ENCODE measurements at regions not wholly inside any gene's neighbourhood (a gene's known extent, or its start where the extent isn't known, plus 50 kb on each side); places are given as distances from the start of the nearest gene placed in this dataset.

DNA sequence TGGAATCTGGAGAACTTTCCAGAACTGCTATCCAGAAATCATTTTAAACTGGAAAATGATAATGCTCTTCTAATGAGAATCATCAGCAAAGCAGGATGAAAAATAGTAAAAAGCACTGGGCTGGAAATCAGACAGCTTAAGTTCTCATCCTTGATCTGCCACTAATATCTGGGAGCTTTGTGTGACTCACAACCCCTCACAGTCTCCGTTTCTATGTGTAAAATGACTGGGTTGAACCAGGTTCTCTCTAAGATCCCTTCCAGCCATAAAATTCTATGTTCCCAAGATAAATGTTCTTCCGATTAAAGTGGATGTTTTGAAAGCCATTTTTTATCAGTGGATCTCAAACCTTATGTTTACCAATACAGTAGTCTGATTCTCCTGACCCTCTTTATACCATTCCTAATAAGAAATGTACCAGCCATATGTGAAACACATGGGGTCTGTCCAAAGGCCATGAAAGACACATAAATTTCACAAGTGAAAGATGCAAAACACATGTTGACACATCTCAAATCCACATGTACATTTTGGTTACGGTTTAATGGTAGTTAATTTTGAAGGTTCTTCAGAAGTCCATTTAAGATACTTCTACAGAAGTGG is 188.8 kb downstream of the EN1 start:
- DNase-seq, result no peak

DNA sequence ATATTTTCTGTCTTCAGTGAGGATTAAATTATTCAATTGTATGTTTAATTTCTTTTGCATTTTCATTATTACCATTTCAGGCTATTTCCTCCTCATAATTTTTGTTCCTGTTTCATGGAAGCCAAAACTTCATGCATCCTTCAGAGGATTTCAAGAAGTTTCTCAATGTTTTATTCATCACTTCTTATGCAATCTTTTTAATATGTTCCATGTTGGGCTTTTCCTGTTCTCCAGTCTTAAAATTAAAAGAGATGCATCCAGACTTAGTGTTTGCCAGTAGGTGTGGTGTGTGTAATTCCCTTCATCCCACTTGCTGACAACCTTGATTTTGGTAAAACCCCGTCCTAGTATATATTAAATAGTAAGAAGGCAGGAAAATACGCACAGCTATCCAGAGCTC is 190.0 kb downstream of the EN1 start:
- DNase-seq, result no peak

DNA sequence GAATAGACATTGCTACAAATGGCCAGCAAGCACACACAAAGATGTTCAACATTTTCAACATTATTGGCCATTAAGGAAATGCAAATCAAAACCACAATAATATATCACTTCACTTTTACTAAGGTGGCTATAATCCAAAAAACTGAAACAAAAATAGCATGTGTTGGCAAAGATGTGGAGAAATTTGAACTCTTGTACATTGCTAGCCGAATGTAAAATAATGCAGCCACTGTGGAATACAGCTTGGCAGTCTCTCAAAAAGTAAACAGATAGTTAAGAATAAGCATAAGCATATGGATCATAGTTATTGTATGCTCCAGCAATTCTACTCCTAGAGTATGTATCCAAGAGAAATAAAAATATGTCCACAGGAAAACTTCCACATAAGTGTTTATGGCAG is 192.5 kb downstream of the EN1 start:
- no peak for DNase-seq

DNA sequence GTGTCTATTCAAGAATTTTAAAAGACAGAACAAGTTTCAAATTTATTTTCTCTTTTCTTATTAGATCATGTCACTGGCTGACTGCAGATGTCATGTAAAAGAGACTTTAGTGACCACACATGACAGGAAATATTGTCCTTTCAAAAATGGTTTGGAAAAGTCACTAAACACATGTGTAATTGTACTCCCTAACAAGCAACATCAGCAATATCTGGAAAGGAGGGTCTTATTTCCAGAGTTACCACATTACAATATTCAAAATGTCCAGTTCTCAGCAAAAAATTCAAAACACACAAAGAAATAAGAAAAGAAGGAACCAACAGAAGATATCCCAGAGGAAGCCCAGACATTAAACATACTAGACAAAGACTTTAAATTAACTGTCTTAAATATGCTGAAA is 197.1 kb downstream of the EN1 start:
- DNase-seq, result no peak

DNA sequence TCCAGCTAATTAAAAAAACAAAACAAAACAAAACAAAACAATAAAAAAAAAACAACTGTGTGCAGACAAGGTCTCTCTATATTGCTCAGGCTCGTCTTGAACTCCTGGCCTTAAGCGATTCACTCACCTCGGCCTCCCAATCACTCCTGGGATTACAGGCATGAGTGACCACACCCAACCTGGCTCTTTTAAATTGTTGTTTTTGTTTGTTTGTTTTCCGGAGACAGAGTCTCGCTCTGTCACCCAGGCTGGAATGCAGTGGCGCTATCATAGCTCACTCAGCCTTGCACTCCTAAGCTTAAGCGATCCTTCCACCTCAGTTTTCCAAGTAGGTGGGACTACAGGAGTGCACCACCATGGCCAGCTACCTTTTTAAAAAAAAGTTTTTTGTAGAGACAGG is 201.6 kb downstream of the EN1 start:
- DNase-seq, result no peak

DNA sequence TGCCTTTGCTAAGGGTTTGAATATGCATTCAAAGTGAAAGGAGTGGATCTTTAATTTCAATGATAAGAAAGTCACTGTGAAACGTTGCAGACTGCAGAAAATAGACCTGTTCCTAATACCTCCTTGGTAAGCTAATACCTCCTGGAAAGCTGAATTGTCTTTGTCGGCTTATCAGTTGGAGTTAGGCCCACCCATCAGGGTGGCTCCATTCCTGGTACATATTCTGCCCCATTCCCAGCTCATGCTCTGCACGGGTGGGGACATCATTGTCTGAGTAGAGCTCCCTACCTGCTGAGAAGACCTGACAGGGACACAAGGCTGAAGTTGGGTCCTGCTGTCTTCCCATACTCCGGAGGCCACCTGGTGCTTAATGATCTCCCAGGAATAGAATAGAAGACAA is 203.3 kb downstream of the EN1 start:
- no peak for DNase-seq

DNA sequence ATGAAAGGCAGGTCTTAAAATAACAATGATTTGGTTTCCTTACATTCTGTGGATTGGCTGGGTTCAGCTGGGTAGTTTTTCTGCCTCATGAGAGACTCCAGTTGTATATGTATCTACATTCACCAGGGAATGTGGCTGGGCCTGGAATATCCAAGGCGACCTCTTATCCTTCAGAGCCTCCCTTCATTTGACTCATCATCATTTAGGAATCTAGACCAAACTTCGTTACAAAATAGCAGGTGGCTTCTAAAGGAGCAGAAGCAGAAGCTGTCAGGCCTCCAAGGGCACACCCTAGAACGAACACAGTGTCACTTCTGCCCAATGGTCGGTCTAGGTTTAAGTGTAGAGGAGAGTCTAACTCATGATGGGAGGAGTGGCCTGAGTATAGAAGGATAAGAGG is 204.2 kb downstream of the EN1 start:
- no peak for DNase-seq

DNA sequence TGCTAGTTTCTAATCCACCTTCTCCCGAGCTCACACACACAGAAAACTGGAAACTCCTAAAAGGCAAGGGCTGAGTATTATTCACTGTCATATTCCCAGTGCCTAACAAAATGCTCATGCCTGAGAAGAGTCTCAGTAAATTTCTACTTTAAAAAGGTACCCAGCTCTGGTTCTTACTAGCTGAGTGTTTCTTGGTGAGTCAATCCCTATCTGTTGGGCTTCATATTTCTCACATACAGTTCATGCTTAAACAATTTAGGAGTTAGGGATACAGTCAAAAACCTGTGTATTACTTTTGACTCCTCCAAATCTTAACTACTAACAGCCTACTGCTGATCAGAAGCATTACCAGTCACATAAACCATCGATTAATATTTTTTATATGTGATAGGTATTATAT is 204.9 kb downstream of the EN1 start:
- no peak for DNase-seq

DNA sequence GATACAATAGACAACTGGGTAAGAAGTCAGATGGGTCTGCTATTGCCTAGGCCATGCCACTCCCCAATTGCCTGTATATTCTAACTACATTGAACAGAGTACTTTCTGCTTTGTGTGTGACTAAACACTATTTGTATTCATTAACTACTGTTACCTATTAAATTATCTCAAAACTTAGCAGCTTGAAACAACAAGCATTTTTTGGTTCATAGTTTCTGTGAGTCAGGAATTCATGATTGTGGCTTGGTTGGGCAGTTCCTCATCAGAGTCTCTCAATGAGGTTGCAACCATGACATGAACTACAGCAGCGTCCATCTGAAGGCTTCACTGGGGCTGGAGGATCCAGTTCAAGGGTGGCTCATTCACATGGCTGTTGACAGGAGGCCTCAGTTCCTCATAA is 205.7 kb downstream of the EN1 start:
- DNase-seq, result no peak

DNA sequence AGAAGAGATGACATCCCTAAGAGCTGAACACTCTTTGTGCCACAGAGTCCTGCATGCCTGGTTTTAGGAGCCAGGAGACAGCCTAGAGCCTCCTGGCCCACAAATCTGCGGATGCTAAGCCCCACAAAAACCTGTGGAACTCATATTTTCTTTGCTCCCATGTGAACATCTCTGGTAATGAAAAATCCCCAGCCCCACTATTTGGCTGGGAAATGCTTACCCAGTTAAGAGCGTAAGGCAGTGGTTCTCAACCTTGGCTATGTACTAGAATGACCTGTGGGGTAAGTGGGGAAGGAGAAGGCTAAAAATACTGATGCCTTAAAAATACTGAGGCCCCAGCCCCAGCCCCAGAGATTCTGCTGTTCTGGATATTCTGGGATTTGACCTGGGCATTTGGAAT is 208.1 kb downstream of the EN1 start:
- DNase-seq, result no peak

DNA sequence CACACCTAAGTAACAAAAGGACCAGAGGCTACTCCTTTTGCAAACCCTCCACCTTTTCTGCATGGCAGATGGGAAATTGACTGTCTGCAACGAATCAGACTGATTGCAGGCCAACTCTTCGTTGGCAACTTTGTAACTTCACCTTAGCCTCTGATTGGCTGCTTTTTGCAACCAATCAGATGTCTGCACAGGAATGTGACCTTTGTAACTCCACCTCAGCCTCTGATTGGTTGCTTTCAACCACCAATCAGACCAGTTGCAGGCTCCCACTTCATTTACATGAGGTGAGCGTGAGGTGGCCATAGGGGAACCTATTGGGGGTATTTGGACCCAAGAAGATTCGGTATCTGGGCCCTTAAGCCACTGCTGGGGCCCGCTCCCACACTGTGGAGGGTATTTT is 209.0 kb downstream of the EN1 start:
- no peak for DNase-seq

DNA sequence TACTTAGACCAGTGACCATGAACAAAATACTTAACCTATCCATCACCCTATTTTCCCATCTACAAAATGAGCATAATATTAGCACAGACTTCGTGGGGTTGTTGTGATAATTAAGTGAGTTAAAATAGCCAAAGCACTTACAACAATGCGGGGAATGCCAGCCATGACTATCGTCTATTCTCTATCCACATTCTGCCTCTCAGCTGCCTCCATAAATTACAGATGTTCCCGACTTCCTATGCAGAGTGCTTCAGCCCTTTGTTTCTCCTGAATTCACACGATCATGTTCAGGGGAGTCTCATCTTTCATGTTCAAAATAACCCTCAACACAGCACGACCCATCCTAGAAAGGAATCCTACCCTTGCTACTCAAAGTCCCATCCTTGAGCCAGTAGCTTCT is 211.6 kb downstream of the EN1 start:
- DNase-seq, result no peak

DNA sequence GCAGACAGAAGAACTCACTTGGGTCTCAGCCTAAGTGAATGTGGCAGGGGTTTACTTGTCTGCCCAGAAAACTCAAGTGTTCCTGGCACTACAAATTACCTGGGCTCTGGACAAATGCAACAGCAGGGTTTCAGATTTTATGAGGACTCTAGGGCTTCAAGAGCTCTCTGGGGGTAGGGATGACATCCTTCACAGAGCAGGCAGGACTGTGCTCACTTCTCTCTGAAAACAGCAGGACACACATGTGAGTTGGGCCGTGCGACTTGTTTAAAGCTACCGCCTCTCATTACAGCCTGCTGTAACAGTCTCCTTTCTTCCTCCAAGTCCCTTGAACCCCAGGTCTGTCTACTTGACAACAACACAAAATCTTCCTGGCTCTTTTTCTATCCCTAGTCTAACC is 212.6 kb downstream of the EN1 start:
- no peak for DNase-seq

DNA sequence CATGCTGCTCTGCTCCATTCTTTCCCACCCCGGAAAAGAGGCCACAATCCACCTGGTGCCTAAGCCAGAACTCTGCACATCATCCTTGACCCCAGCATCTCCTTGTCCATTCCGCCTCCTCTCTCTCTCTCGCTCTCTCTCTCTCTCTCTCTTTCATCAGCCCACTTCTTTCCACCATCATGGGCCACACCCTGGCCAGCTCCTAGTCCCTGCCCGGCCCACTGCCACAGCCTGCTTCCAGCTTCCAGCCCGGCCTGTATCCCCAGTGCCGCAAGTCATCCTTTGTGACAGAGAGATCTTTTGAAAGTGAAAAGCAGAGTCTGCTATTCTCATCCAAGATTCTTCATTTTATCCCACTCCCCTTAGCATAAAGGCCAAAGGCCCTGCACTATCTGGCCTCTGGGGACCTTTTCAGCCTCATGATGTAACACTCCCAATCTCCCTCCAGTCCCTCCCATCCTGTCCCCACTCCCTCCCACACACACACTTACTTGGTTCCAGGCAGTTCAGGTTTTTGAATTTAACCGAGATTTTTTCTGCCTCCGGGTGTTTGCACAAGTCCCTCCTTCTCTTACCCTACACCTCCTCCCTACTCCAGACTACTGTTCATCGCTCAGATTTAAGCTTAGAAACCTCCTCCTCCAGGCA is 214.0 kb downstream of the EN1 start:
- DNase-seq, result no peak

DNA sequence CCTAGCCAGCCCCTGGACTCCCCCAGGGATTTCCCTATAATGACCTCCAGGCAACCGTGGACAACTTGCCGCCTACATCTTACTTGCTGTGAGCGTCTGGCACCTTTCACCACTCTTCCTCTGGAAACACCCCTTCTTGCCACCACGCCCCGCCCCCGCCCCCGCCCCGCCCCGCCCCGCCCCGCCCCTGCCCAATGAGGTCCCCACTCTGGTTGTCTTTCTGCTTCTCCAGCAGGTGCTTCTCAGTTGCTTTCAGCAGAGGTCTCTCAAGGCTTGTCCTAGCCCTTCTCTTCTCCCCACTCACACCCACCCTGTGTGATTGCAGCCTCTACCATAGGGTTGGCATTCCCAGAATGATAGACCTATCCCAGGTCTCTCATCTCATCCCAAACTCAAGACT is 214.5 kb downstream of the EN1 start:
- DNase-seq, result no peak

DNA sequence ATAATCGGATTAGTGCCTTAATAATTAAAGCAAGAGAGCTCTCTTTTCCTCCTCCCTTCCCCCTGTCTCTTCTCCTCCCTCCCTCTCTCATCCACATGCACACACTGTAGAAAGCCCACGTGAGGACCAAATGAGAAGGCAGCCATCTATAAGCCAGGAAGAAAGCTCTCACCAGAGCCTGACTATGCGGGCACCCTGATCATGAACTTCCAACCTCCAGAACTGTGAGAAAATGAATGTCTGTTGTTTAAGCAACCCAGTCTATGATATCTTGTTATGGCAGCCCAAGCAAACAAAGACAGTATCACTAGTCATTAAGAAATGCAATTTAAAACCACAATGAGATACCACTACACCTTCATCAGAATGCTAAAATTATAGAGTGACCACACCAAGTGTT is 220.3 kb downstream of the EN1 start:
- no peak for DNase-seq

DNA sequence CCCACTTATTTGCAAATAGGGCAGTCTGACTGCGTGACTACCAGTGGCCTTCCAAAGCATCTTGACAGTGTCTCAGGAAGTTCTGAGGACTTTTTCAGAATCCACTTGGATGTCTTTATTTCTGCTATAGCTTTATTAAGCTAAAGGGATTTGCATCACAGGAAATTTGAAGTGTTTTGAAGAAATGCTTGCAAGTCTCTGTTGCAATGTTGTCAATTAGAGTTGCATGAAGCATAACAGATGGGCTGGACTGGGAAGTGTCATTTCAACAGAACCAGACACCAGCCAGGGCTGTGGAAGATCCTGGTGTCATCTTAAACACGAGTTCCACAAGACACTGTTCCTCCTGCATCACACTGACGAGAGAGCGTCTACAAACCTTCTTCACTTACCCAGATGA is 224.5 kb downstream of the EN1 start:
- no peak for DNase-seq

DNA sequence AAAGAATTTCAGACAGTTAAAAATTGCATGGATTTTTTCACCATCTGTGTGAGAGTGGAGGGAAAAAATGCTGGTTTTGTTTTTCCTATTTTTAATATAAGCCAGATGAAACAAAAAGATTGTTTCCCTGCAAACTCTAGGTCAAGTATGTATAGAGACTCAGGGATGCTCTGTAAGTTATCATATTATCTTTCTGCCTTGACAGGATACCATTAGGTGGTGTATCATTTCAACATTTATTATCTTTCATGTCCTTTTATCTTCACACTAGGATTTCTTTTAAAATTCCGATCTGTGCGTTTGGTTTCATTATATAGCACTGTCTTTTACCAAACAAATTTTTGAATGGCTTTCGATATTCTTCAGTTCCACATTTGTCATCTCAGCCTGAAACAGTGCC is 225.3 kb downstream of the EN1 start:
- DNase-seq, result no peak

DNA sequence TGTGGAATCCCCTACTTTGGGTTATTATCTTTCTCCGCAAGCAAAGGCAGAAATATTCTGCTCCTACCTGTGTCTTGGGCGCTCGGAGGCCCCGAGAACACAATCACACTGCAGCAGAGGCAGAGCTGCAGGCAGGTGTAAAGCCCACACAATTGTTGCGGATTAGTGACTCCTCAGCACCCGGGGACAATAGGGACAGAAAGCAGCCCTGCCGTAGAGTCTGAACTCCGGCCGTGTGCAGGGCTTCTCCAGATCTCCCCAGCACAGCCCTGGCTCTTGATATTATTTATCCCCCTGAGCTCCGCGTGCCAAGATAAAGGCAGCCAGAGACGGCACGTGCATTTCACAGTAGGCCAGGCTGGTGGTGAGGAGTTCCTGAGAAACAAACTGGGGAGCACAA is 229.2 kb downstream of the EN1 start:
- no peak for DNase-seq

DNA sequence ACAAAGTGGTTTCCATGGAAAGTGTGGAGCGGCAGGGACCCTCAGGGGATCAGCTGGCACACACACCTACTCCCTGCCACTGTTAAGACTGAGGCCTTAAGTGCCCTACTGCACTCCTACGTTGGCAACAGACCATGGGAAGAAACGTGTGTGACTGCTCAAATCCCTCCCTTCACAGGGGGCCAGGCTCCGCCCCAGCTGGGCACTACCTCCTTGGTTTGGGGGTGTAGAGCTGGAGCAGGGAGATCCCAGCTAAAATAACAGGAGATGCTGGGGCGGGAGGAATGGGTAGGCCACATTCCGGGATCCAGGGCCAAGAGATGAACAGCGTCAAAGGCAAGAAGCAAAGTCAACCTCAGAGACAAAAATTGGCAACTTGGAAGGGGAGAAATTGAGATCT is 231.0 kb downstream of the EN1 start:
- no peak for DNase-seq

DNA sequence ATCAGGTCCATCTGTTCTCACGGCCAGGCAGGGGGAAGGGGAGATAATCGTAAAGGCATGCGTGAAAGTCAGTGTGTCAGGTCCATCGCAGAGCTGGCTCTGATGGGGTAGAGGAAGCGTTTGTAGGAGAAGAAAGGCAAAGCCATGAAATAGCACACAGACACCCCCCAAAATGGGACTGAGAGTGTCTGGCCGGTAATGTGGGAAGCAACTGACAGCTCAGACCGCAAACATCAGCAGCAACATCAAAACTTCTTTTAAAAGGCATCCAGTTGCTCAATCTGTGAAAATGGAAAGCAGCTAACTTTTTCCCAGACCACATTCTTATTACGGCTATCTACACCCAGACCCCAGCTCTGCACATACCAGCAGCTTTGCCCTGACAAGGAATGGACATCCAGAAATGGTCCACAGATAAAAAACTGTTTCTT is 232.6 kb downstream of the EN1 start:
- no peak for DNase-seq

DNA sequence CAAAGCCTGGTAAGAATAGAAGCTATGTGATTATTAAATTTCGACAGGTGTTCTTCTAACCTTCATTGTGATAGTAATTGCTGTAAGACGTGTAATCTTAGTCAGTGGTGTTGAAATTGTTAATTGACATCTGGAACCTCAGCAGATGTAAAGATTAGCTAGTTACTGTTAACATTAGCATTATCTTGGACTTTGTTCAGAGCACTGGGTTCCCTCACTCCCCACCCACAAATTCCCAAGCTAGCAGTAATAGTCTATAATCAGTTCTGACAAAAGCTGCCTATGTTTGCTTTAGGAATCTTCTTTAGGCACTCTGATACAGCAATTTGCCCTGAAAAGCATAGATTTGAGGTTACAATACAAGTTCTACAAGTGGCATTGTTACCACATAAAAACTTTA is 233.7 kb downstream of the EN1 start:
- no peak for DNase-seq

DNA sequence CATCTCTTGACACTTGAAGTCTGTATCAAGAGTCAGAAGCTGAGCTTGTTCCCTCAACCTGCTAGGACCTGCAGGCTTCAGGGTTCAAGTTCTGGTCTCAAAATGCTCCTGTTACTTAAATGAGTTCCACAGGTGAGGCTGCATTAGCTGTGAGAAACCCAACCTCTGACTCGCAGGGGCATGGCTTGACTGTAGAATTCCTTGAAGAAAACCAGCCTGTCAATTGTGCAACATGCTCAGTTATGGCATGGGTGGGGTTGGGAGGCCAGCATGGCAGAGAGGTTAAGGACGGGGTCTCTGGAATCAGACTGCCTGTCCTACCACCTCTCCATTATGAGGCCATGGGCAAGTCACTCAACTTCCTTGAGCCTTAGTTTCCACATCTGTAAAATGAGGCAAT is 235.8 kb downstream of the EN1 start:
- no peak for DNase-seq

DNA sequence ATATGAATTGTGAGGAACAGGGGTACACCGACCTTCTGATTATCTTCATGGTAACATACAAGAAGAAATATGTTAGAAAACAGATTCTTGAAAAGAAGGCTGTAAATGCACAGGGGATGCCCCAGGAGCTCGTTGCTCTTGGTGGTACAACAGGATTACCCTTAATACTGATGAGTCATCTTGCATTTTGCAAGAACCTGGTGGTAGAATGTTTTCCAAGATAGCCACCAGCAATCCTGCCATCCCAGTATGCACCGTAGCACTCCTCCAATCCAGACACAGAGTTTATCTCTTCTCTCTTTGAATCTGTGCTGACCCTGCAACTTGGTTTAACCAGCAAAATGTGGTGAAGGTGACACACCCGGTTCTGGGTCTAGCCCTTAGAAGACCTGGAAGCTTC is 238.3 kb downstream of the EN1 start:
- DNase-seq, result no peak

DNA sequence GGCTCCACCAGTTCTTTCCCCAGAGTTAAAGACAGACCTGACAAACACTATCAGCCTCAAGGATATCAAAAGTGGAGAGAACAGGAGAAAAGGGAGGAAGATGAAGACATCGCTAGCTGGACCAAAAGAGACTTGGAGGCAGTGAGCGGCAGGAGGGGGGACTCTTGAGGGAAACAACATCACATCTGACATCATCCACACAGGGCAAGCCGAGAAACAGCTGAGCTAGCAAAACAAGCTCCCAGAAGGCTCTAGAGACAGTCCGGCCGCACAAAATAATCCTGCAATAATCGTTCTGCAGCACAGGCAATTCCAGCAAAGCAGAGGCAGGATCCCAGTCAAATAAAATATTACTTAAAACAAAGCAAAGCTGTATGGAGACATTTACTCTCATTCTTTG is 239.8 kb downstream of the EN1 start:
- DNase-seq, result no peak

DNA sequence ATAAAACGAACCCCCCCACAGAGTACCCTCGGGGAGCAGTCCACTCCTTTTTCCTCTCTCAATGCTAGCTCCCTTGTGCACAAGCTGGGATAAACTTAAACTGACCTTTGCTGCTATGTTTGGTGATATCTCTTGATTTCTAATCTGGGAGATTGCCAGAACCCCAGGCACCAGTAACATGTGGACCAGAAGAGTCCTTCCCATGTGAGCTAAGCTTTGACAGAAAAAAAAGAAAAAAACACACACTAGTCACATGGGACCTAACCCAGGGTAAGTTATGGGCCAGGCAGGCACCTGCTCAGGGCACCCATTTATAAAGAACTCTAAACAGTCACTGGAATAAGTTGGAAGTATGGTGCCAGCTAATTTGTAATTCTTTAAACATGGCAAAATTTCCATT is 242.6 kb downstream of the EN1 start:
- no peak for DNase-seq

Data from activated CD8-positive, alpha-beta memory T cell treated with anti-CD3 and anti-CD28 coated beads for 24 hours (primary cell).